T-cell (primary cell): ENCODE measurements at regions not wholly inside any gene's neighbourhood (a gene's known extent, or its start where the extent isn't known, plus 50 kb on each side); places are given as distances from the start of the nearest gene placed in this dataset.

Experiments used
- ATAC-seq, 4 experiments: fragments of 200-7000 bp in 3 of 4; fragments of 150-1000 bp in 1 of 4; cut with Tn5 transposase; replicated peaks in 1 of 4; 1 replicate in 3 of 4; 2 replicates in 1 of 4; pipeline ENCODE4 v1.10.0; 2021; ENCODE audit warnings: moderate library complexity in 3 of 4, mild to moderate bottlenecking in 2 of 4, moderate number of reproducible peaks in 1 of 4
- CTCF ChIA-PET, 2 donors: fragments of 300-600 bp; sonication (Branson Sonifier 250); formaldehyde crosslinking; loops; one replicate each; lab custom pipeline; 2022; ENCODE audit warnings: antibody characterized with exemption in 2 of 2; lab: Charles Lee
- POLR2A ChIA-PET, 2 donors: fragments of 300-600 bp; sonication (Branson Sonifier 250); formaldehyde crosslinking; loops; one replicate each; lab custom pipeline; 2022; ENCODE audit warnings: antibody characterized with exemption in 2 of 2; lab: Charles Lee
- DNase-seq, 35 experiments: peaks; one replicate each; pipeline versions ENCODE4 v3.0.0 to v3.0.0-alpha.2; 2013 to 2023
- H3K27ac ChIP-seq: one replicate; pipeline ENCODE4 v1.5.1; 2013; ENCODE audit warnings: low read length
- H3K27me3 ChIP-seq, 2 experiments: replicated peaks in 1 of 2; 1 replicate in 1 of 2; 2 replicates in 1 of 2; pipeline versions ENCODE4 v1.6.1 to v1.7.0; 2013; ENCODE audit warnings: low read length in 1 of 2, mixed read lengths in 1 of 2; ENCODE audit not compliant: control insufficient read depth in 2 of 2, insufficient read depth in 2 of 2; ENCODE audit errors: extremely low read depth in 1 of 2
- H3K36me3 ChIP-seq, 2 donors: 1 replicate in 1 of 2; 2 replicates in 1 of 2; pipeline versions ENCODE4 v1.6.1 to v1.7.0; 2013; ENCODE audit warnings: low read length in 1 of 2; ENCODE audit not compliant: control insufficient read depth in 2 of 2, insufficient read depth in 1 of 2; ENCODE audit errors: extremely low read depth in 1 of 2
- H3K4me1 ChIP-seq, 2 experiments: 1 replicate in 1 of 2; 2 replicates in 1 of 2; pipeline versions ENCODE4 v1.6.1 to v1.7.0; 2013; ENCODE audit warnings: low read length in 2 of 2, mixed read lengths in 1 of 2; ENCODE audit not compliant: insufficient read depth in 2 of 2, control insufficient read depth in 1 of 2; ENCODE audit errors: extremely low read depth in 1 of 2
- H3K4me3 ChIP-seq, 2 donors: 1 replicate in 1 of 2; 2 replicates in 1 of 2; pipeline versions ENCODE4 v1.5.1 to v1.7.0; 2013; ENCODE audit warnings: mild to moderate bottlenecking in 2 of 2, low read length in 1 of 2, moderate library complexity in 1 of 2; ENCODE audit not compliant: control insufficient read depth in 1 of 2; ENCODE audit errors: extremely low read depth in 1 of 2
- H3K9me3 ChIP-seq: 2 replicates; pipeline ENCODE4 v1.7.0; 2013
- H3K27ac Mint-ChIP-seq, 2 donors: one replicate each; pipeline ENCODE4 v1.8.0; 2020 to 2021; ENCODE audit warnings: mild to moderate bottlenecking in 2 of 2, mixed read lengths in 2 of 2
- H3K27me3 Mint-ChIP-seq, 2 donors: one replicate each; pipeline ENCODE4 v1.8.0; 2021 to 2022; ENCODE audit warnings: mixed read lengths in 2 of 2
- H3K36me3 Mint-ChIP-seq: one replicate; pipeline ENCODE4 v1.8.0; 2021; ENCODE audit warnings: mixed read lengths
- H3K4me1 Mint-ChIP-seq, 3 donors: one replicate each; pipeline ENCODE4 v1.8.0; 2020 to 2022; ENCODE audit warnings: mixed read lengths in 3 of 3, mild to moderate bottlenecking in 1 of 3
- H3K4me3 Mint-ChIP-seq, 3 donors: one replicate each; pipeline ENCODE4 v1.8.0; 2020 to 2022; ENCODE audit warnings: mild to moderate bottlenecking in 3 of 3, mixed read lengths in 3 of 3, moderate library complexity in 3 of 3
- H3K9me3 Mint-ChIP-seq, 3 donors: one replicate each; pipeline ENCODE4 v1.8.0; 2020 to 2022; ENCODE audit warnings: mixed read lengths in 3 of 3
- WGBS: methylation state at CpG from one replicate; pipeline ENCODE4 v1.1.5; 2013; ENCODE audit warnings: missing lambda C conversion rate; ENCODE audit not compliant: insufficient coverage; 5-methylcytosine and 5-hydroxymethylcytosine counted together

- no peak for DNase-seq
- Histone ChIP-seq H3K4me3 (no peak overlapping the region), H3K27ac (no peak overlapping the region), H3K9me3 (no peaks in the 10 kb centered on the region), H3K4me1 (no peaks in the 10 kb centered on the region), H3K27me3 (no peaks in the 10 kb centered on the region), H3K36me3 (no peaks in the 10 kb centered on the region)
- Mint-ChIP-seq H3K27me3 (no peaks in the 10 kb centered on the region), H3K9me3 (peaks cover 4 to 23% (median 6%) of the 10 kb centered on the region in 3 donors), H3K4me3 (no peak overlapping the region), H3K27ac (no peak overlapping the region), H3K4me1 (no peaks in the 10 kb centered on the region), H3K36me3 (no peaks in the 10 kb centered on the region)
- ChIA-PET POLR2A (no interaction called here), CTCF (no interaction called here)
- no peak for ATAC-seq
- WGBS = 78% methylated on average over 5 of the region's 6 CpGs
Observed at GRCh38 chr5:165161204-165161603, 1655.8 kb downstream of the MAT2B start.

GRCh38 chr5:165163861-165164260, 1658.4 kb downstream of the MAT2B start:
- Histone ChIP-seq H3K27ac (no peak overlapping the region), H3K9me3 (no peaks in the 10 kb centered on the region), H3K4me1 (no peaks in the 10 kb centered on the region), H3K4me3 (no peak overlapping the region), H3K36me3 (no peaks in the 10 kb centered on the region), H3K27me3 (no peaks in the 10 kb centered on the region)
- no CpG with 5 or more reads among the region's 2 CpGs for WGBS
- H3K9me3 Mint-ChIP-seq = peaks cover 3 to 17% (median 4%) of the 10 kb centered on the region in 3 donors
- H3K4me3 Mint-ChIP-seq = no peak overlapping the region
- H3K36me3 Mint-ChIP-seq = no peaks in the 10 kb centered on the region
- ChIA-PET CTCF (no interaction called here), POLR2A (interaction anchor here in 1 of 2 donors (0.5 kb wide), 1 partner anchor 14 kb away, joined by 3 read pairs; no protein-coding TSS in a partner anchor)
- ATAC-seq (no peak), DNase-seq (no peak)
- no peaks in the 10 kb centered on the region for H3K4me1 Mint-ChIP-seq
- H3K27ac Mint-ChIP-seq = no peak overlapping the region
- no peaks in the 10 kb centered on the region for H3K27me3 Mint-ChIP-seq

GRCh38 chr5:165173651-165174050, 1668.2 kb downstream of the MAT2B start:
- WGBS = no CpG with 5 or more reads among the region's 2 CpGs
- Histone ChIP-seq H3K36me3 (no peaks in the 10 kb centered on the region), H3K9me3 (no peaks in the 10 kb centered on the region), H3K27ac (no peak overlapping the region), H3K4me1 (no peaks in the 10 kb centered on the region), H3K27me3 (no peaks in the 10 kb centered on the region), H3K4me3 (no peak overlapping the region)
- peaks cover 4 to 16% (median 8%) of the 10 kb centered on the region in 3 donors for H3K9me3 Mint-ChIP-seq
- H3K36me3 Mint-ChIP-seq = no peaks in the 10 kb centered on the region
- no peak overlapping the region for H3K27ac Mint-ChIP-seq
- ATAC-seq (no peak), DNase-seq (no peak)
- ChIA-PET POLR2A (no interaction called here), CTCF (no interaction called here)
- no peaks in the 10 kb centered on the region for H3K27me3 Mint-ChIP-seq
- no peaks in the 10 kb centered on the region for H3K4me1 Mint-ChIP-seq
- H3K4me3 Mint-ChIP-seq = no peak overlapping the region

- no peaks in the 10 kb centered on the region for H3K9me3 ChIP-seq
- no peaks in the 10 kb centered on the region for H3K36me3 Mint-ChIP-seq
- H3K27me3 ChIP-seq = no peaks in the 10 kb centered on the region
- no CpG with 5 or more reads among the region's 2 CpGs for WGBS
- H3K4me3 ChIP-seq = no peak overlapping the region
- H3K27ac ChIP-seq = no peak overlapping the region
- ATAC-seq (no peak), DNase-seq (no peak)
- H3K27ac Mint-ChIP-seq = no peak overlapping the region
- no peak overlapping the region for H3K4me3 Mint-ChIP-seq
- H3K36me3 ChIP-seq = no peaks in the 10 kb centered on the region
- H3K27me3 Mint-ChIP-seq = no peaks in the 10 kb centered on the region
- H3K9me3 Mint-ChIP-seq = peaks cover 4 to 17% (median 5%) of the 10 kb centered on the region in 3 donors
- CTCF ChIA-PET = no interaction called here
- POLR2A ChIA-PET = no interaction called here
- H3K4me1 Mint-ChIP-seq = no peaks in the 10 kb centered on the region
- H3K4me1 ChIP-seq = no peaks in the 10 kb centered on the region
Observed at GRCh38 chr5:165175041-165175440, 1669.6 kb downstream of the MAT2B start.

GRCh38 chr5:165184183-165184582, 1678.8 kb downstream of the MAT2B start:
- POLR2A ChIA-PET = no interaction called here
- no peaks in the 10 kb centered on the region for H3K36me3 ChIP-seq
- H3K4me3 Mint-ChIP-seq = no peak overlapping the region

GRCh38 chr5:165185716-165186115, 1680.3 kb downstream of the MAT2B start:
- H3K36me3 ChIP-seq = no peaks in the 10 kb centered on the region
- H3K9me3 ChIP-seq = no peaks in the 10 kb centered on the region
- H3K4me3 ChIP-seq = no peak overlapping the region
- H3K27ac Mint-ChIP-seq = no peak overlapping the region
- DNase-seq (no peak), ATAC-seq (no peak)
- H3K9me3 Mint-ChIP-seq = peaks cover 10 to 23% (median 18%) of the 10 kb centered on the region in 3 donors
- H3K27me3 ChIP-seq = no peaks in the 10 kb centered on the region
- no peaks in the 10 kb centered on the region for H3K36me3 Mint-ChIP-seq
- no peaks in the 10 kb centered on the region for H3K27me3 Mint-ChIP-seq
- CTCF ChIA-PET = no interaction called here
- no peaks in the 10 kb centered on the region for H3K4me1 Mint-ChIP-seq
- H3K4me3 Mint-ChIP-seq = no peak overlapping the region
- no peaks in the 10 kb centered on the region for H3K4me1 ChIP-seq
- POLR2A ChIA-PET = no interaction called here
- WGBS = 75% methylated on average over 2 of the region's 2 CpGs
- no peak overlapping the region for H3K27ac ChIP-seq

More at GRCh38 chr5:165184183-165184582, 1678.8 kb downstream of the MAT2B start:
- no peaks in the 10 kb centered on the region for H3K27me3 ChIP-seq
- peaks cover 10 to 23% (median 22%) of the 10 kb centered on the region in 3 donors for H3K9me3 Mint-ChIP-seq
- ATAC-seq (no peak), DNase-seq (no peak)
- no peaks in the 10 kb centered on the region for H3K36me3 Mint-ChIP-seq
- H3K4me1 Mint-ChIP-seq = no peaks in the 10 kb centered on the region
- H3K27ac ChIP-seq = no peak overlapping the region
- H3K4me3 ChIP-seq = no peak overlapping the region
- CTCF ChIA-PET = no interaction called here
- H3K27ac Mint-ChIP-seq = no peak overlapping the region
- no peaks in the 10 kb centered on the region for H3K27me3 Mint-ChIP-seq
- no peaks in the 10 kb centered on the region for H3K9me3 ChIP-seq
- WGBS = 93% methylated on average over 2 of the region's 2 CpGs
- no peaks in the 10 kb centered on the region for H3K4me1 ChIP-seq

GRCh38 chr5:165187815-165188214, 1682.4 kb downstream of the MAT2B start:
- Mint-ChIP-seq H3K9me3 (peaks cover 10 to 16% (median 15%) of the 10 kb centered on the region in 3 donors), H3K27ac (no peak overlapping the region), H3K4me1 (no peaks in the 10 kb centered on the region), H3K36me3 (no peaks in the 10 kb centered on the region), H3K27me3 (no peaks in the 10 kb centered on the region), H3K4me3 (no peak overlapping the region)
- ChIA-PET POLR2A (no interaction called here), CTCF (no interaction called here)
- H3K4me3 ChIP-seq = no peak overlapping the region
- no peak for DNase-seq
- H3K9me3 ChIP-seq = no peaks in the 10 kb centered on the region
- no peaks in the 10 kb centered on the region for H3K4me1 ChIP-seq
- no peaks in the 10 kb centered on the region for H3K27me3 ChIP-seq
- H3K36me3 ChIP-seq = no peaks in the 10 kb centered on the region
- no peak for ATAC-seq
- no peak overlapping the region for H3K27ac ChIP-seq
